ENCODE measurements at regions not wholly inside any gene's neighbourhood (a gene's known extent, or its start where the extent isn't known, plus 50 kb on each side); places are given as distances from the start of the nearest gene placed in this dataset.
"Not testable (repeated sequence)": the region's sequence is repeated elsewhere in the genome, so short reads cannot be mapped to it uniquely, and the experiment has no call there.

GRCh38 chr15:20259559-20260190, 281.9 kb downstream of the GOLGA6L6 start:
- not testable (repeated sequence) for DNase-seq

DNA sequence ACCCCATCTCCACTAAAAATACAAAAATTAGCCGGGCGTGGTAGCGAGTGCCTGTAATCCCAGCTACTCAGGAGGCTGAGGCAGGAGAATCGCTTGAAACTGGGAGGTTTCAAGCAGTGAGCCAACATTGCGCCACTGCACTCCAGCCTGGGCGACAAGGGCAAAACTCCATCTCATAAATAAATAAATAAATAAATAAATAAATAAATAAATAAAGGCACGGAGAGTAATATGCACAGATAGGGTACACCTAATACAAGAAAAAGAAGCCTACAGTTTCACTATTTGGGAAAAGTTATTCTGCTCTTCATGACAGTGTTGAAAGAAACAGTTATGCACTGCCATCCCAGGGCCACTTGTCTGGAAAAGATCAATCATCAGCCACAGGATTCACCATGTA, 285.2 kb downstream of the GOLGA6L6 start:
- DNase-seq = not testable (repeated sequence)

DNA sequence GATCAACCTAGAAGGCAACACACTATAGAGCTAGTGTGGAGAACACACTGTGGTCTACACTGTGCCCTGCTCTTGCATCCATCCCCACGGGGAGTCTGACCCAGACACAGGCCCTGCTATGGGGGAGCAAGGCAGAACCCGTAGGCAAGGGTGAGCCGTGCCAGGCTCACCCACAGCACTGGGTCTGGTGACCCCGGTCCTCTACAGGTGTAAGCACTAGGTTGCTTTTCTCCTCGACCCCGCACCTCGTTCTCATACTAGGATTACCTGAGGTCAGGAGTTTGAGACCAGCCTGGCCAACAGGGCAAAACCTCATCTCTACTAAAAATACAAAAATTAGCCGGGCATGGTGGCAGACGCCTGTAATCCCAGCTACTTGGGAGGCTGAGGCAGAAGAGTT, 286.0 kb downstream of the GOLGA6L6 start:
- not testable (repeated sequence) for DNase-seq

GRCh38 chr15:20253047-20253615, 288.5 kb downstream of the GOLGA6L6 start:
- not testable (repeated sequence) for DNase-seq

GRCh38 chr15:20252040-20252439, 289.6 kb downstream of the GOLGA6L6 start:
- DNase-seq = not testable (repeated sequence)

GRCh38 chr15:20251214-20252005, 290.2 kb downstream of the GOLGA6L6 start:
- DNase-seq = not testable (repeated sequence)

DNA sequence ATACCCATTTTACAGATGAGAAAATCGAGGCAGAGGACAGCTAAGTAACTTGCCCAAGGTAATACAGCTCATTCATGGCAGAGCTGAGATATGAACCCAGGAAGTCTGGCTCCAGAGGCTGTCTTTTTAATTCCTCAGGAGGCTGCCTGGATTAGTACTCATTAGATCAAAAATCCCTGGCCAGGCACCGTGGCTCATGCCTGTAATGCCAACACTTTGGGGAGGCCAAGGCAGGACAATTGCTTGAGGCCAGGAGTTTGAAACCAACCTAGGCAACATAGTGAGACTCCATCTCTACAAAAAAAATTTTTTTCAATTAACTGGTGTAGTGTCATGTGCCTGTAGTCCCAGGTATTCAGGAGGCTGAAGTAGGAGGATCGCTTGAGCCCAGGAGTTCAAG, 291.4 kb downstream of the GOLGA6L6 start:
- not testable (repeated sequence) for DNase-seq

- not testable (repeated sequence) for DNase-seq
These were observed 292.0 kb downstream of the GOLGA6L6 start for GRCh38 chr15:20249677-20249970.

GRCh38 chr15:20248434-20248833, 293.2 kb downstream of the GOLGA6L6 start:
- not testable (repeated sequence) for DNase-seq

GRCh38 chr15:20247137-20247536, 294.5 kb downstream of the GOLGA6L6 start:
- DNase-seq = not testable (repeated sequence)

- not testable (repeated sequence) for DNase-seq
These were observed 295.0 kb downstream of the GOLGA6L6 start for GRCh38 chr15:20246624-20247023.

DNA sequence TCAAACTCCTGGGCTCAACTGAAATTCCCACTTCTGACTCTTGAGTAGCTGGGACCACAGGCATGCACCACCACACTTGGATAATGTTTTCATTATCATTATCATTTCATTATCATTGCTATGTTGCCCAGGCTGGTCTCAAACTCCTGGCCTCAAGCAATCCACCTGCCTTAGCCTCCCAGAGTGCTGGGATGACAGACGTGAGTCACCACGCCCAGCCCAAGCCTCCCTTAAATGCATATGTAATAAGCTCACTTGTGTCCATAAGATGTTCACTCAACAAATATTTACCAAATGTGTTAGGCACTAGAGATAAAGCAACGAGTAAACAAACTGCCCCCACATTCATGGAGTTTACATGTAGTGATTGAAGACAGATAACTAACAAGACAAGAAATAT, 295.7 kb downstream of the GOLGA6L6 start:
- not testable (repeated sequence) for DNase-seq

GRCh38 chr15:20244792-20245191, 296.8 kb downstream of the GOLGA6L6 start:
- not testable (repeated sequence) for DNase-seq

- DNase-seq = not testable (repeated sequence)
These were observed 297.9 kb downstream of the GOLGA6L6 start for GRCh38 chr15:20243486-20244240.

DNA sequence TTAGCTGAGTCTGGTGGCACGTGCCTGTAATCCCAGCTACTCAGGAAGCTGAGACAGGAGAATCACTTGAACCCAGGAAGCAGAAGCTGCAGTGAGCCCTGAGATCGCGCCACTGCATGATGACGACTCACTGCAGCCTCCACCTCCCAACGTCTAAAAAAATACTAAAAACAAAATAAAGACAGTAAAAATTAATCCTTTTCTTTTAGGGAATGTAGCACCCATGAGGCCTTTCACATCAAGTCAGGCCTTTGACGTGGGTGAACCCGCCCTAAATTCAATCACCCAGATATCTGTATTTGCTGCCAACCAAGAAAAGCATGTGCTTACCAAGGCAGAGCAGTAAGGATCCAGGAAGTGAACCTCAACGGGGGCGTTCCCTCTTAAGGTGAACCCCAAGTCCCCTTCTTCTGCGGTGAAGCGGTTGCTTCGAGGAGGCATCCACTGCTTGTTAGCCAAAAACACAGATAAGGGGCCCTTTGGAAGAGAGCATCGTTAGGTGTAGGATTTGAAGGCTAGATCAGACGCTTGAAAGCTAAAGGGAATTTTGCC, 301.2 kb downstream of the GOLGA6L6 start:
- not testable (repeated sequence) for DNase-seq

DNA sequence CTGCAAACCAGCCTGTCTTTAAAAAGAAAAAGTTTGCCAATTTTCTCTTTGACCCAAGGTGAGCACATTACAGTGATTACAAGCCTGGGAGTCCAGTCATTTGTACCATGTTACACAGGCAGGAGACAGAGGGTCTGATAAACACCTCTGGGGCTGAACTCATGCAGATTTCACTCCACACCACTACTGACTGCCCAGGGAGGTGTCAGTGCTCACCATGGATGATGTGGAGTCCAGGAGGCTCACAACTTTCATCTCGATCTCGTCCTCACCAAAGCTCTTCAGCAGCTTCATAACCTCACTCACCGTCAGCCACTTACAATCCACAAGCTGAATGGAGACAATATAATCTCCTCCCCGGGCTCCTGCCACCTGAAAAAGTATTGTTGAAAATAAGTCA, 302.4 kb downstream of the GOLGA6L6 start:
- DNase-seq = not testable (repeated sequence)

GRCh38 chr15:20237256-20238020, 304.2 kb downstream of the GOLGA6L6 start:
- DNase-seq = not testable (repeated sequence)

DNA sequence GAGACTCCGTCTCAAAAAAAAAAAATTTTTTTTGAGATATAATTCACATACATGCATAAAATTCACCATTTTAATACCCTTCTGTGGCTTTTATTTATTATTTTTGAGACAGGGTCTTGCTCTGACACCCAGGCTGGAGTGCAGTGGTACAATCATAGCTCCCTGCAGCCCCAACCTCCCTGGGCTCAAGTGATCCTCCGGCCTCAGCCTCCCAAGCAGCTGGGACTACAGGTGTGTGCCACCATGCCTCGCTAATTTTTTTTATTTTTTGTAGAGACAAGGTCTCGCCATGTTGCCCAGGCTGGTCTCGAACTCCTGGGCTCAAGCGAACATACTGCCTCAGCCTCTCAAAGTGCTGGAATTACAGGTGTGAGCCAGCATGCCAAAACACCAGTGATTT, 305.9 kb downstream of the GOLGA6L6 start:
- DNase-seq = not testable (repeated sequence)

DNA sequence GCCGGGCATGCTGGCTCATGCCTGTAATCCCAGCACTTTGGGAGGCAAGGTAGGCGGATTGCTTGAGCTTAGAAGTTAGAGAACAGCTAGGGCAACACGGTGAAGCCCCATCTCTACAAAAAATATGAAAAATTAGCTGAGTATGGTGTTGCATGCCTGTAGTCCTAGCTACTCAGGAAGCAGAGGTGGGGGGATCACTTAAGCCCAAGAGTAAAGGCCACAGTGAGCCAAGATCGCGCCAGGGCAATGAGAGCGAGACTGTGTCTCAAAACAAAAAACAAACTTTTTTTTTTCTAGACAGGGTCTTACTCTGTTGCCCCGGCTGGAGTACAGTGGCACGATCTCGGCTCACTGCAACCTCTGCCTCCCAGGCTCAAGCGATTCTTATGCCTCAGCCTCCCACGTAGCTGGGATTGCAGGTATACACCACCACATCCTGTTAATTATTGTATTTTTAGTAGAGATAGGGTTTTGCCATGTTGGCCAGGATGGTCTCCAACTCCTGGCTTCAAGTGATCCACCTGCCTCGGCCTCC, 307.5 kb downstream of the GOLGA6L6 start:
- not testable (repeated sequence) for DNase-seq

DNA sequence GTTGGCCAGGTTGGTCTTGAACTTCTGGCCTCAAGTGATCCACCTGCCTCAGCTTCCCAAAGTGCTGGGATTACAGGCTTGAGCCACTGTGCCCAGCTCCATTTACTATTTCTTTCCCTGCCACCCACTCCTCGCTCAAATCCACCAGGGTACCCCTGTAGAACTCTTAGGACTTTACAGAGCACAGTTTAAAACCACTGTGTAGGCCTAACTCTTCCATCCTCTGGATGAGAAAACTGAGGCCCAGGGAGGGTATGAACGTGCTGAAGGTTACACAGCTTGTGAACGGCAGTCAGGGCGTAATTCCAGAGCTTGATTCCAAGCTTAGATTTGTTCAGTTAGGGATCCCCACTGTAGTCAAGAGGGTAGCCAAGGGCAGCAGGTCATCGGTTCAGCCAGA, 309.1 kb downstream of the GOLGA6L6 start:
- DNase-seq = not testable (repeated sequence)

DNA sequence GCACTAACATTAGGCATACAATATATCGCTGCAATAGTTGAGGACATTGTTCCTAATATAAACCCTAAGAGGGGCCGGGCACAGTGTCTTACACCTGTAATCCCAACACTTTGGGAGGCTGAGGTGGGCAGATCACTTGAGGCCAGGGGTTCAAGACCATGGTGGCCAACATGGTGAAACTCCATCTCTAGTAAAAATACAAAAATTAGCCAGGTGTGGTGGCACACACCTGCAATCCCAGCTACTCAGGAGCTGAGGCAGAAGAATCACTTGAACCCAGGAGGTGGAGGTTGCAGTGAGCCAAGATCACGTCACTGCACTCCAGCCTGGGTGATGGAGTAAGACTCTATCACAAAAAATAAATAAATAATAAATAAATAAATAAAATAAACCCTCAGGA, 310.9 kb downstream of the GOLGA6L6 start:
- not testable (repeated sequence) for DNase-seq

- not testable (repeated sequence) for DNase-seq
These were observed 312.8 kb downstream of the GOLGA6L6 start for GRCh38 chr15:20228791-20229190.

Data from hematopoietic multipotent progenitor cell treated with erythropoietin and hydrocortisone succinate and interleukin-3 and kit ligand, for 8 days (in vitro differentiated cells).